ENCODE measurements at regions not wholly inside any gene's neighbourhood (a gene's known extent, or its start where the extent isn't known, plus 50 kb on each side); places are given as distances from the start of the nearest gene placed in this dataset.

DNA sequence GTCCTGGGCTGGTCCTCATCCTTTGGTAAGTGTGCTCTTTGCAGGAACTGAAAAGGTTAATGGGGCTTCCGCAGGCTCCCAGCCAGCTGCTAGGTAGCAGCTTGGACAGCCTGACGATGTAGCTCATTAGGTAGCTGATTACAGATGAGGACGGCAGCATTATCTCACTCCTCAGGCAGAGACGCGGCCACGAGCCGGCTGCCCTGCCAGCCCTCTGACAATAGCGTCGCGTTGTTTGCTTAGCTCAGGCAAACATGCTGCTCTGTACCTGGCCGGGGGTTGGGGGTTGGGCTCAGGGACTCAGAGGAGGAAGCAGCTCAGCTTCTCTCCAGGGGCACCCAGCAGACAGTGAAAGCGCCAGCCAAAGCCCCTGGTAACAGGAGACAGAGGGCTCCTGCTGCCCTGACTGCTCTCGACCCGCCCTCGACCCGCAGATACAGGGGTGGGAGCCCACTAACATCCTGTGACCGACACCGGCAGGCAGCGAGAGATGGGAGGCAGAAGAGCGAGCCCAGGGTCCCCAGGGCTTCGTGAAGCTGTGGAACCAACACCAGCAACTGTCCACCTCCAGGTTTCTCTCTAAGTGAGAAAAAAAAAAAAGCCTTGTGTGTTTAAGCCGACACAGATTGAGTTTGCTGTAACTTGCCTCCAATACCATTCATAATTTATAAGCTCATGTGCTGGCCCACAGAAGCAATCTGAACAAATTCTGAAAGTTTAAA, 53.4 kb upstream of the DLK1 start:
- TF ChIP-seq, protein P1, sequence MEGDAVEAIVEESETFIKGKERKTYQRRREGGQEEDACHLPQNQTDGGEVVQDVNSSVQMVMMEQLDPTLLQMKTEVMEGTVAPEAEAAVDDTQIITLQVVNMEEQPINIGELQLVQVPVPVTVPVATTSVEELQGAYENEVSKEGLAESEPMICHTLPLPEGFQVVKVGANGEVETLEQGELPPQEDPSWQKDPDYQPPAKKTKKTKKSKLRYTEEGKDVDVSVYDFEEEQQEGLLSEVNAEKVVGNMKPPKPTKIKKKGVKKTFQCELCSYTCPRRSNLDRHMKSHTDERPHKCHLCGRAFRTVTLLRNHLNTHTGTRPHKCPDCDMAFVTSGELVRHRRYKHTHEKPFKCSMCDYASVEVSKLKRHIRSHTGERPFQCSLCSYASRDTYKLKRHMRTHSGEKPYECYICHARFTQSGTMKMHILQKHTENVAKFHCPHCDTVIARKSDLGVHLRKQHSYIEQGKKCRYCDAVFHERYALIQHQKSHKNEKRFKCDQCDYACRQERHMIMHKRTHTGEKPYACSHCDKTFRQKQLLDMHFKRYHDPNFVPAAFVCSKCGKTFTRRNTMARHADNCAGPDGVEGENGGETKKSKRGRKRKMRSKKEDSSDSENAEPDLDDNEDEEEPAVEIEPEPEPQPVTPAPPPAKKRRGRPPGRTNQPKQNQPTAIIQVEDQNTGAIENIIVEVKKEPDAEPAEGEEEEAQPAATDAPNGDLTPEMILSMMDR (conservative IDR thresholded peaks at IDR 0.05; ENCODE audit: low read depth, low read length), result no peak
- H3K4me3 ChIP-seq (ENCODE audit: low read depth, low read length), result no peak overlapping the region
- DNase-seq (ENCODE audit: low read depth), result no peak

DNA sequence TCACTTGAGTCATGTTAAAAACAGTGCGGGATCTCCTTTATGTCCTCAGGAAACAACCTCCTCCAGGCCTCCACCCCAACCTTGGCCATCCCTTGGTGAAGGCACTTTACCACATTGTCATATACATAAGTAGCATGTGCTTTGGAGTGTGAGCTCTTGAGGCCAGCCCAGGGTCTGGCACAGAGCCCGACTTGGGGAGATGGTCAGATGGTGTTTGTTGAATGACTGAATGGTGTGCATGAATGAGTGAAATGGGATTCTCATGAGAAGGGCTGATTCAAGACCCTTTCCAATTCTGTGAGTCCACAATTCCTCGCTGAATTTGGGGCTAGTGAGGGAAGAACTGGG, 52.9 kb upstream of the DLK1 start:
- TF ChIP-seq, protein P1 (conservative IDR thresholded peaks at IDR 0.05; ENCODE audit: low read depth, low read length), result no peak
- no peak for DNase-seq (ENCODE audit: low read depth)
- no peak overlapping the region for H3K4me3 ChIP-seq (ENCODE audit: low read depth, low read length)

DNA sequence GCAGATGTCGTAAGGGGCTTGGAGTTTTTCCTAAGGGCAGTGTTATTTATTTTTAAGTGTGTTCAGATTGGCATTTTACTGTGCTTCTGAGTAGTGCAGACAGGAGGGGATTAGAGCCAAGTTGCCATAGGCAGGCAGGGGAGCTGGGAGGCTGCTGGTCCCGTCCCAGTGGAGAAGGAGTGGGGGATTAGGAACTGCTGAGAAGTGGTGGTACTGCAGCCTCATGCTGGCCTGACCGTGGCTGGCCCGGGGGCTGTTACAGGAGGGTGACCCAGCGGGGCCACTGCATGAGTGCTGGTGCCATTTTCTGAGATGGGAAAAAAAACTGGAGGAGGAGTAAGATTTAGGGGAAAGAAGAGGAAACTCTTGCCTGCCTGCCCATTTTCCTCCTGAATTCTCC, 52.3 kb upstream of the DLK1 start:
- no peak overlapping the region for H3K4me3 ChIP-seq (ENCODE audit: low read depth, low read length)
- DNase-seq (ENCODE audit: low read depth), result no peak
- TF ChIP-seq, protein P1 (conservative IDR thresholded peaks at IDR 0.05; ENCODE audit: low read depth, low read length), result no peak

DNA sequence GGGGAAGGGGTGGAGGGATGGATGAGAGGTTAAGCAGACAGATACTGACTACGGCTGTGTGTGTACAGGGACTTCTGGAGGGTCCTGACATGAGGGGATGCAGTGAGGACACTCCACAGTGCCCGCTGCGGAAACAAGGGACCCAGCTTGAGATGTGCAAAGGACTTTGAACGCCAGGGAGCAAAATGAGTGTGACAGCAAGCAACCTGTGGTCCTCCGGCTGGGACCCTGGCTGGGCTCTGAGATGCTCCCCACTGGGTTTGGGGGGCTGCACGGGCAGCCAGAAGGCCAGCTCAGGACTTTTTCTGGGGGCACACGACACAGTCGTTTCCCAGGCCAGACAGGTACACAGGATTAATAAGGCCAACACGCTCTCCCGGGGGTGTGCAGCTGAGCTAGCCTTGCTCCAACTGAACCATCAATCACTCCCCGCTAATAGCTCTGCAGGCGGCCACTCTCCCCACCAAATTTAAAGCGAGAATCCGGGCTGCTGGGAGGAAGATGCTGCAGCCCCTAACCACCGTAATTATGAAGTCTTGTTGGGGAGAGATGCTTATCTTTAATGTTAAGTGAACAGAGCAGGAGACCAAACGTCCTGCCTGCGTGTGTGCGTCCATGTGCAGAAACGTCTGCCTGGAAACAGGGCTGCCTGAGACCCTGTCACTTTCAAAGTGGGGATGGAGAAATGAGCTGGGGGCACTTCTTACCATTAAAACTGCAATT, 51.6 kb upstream of the DLK1 start:
- no peak for DNase-seq (ENCODE audit: low read depth)
- TF ChIP-seq, protein P1 (conservative IDR thresholded peaks at IDR 0.05; ENCODE audit: low read depth, low read length), result no peak

DNA sequence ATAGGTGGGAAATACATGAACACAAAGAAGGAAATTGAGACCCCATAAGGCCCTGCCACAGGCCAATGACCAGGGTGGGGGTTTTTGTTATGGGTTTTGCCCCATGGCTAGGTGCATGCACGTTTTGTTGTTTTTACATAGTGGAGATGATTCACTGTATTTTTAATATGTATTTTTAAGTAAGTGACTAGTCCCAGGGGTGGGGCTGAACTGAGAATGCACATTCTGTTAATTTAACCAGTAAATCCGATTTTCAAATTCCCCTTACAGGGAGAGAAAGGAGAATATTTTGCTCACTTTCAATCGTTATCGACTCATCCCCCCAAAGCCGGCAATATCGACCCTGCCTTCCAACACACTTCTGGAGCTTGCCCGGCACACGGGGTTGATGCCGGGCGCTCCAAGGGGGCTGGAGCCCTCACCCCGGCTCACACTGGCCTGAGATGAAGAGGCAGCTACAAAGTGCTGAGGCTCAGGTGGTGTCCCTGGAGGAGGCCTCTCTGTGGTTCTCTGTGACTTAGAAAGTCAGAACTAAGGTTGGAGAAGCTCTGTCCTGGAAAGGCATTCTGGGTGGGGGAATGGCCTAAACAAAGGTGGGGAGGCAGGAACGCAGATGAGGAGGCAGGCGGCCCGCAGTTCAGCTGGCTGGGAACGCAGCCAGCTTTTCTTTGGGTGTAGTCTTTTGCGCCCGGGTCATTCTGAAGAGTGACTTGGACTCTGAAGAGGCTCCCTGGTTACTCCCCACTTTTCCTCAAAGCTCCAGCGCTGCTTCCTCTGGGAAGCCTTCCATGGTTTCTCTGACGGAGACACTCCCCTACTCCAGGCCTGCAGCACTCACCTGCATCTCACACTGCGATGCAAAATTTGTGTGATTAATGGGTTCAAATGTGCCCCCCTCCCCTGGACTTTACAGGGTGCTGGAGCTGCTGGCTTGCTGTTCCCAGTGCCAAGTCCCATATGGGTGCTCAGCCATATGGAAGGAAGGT, 50.7 kb upstream of the DLK1 start:
- H3K4me3 ChIP-seq (ENCODE audit: low read depth, low read length), result no peak overlapping the region
- TF ChIP-seq, protein P1 (conservative IDR thresholded peaks at IDR 0.05; ENCODE audit: low read depth, low read length), result no peak
- DNase-seq (ENCODE audit: low read depth), result no peak

More for the DNA sequence above, 51.6 kb upstream of the DLK1 start:
- no peak overlapping the region for H3K4me3 ChIP-seq (ENCODE audit: low read depth, low read length)
